ENCODE measurements at regions not wholly inside any gene's neighbourhood (a gene's known extent, or its start where the extent isn't known, plus 50 kb on each side); places are given as distances from the start of the nearest gene placed in this dataset.

- in situ Hi-C loops (cut with MboI; ENCODE audit: low sequenced_read_pairs), result no loop called here
Measured at GRCh38 chr3:72248869-72249268, 463.9 kb upstream of the PROK2 start.

- in situ Hi-C loops (cut with MboI; ENCODE audit: low sequenced_read_pairs), result no loop called here
Measured at GRCh38 chr3:72248389-72248761, 463.4 kb upstream of the PROK2 start.

- in situ Hi-C loops (cut with MboI; ENCODE audit: low sequenced_read_pairs), result no loop called here
Measured at GRCh38 chr3:72247645-72248388, 462.9 kb upstream of the PROK2 start.

- in situ Hi-C loops (cut with MboI; ENCODE audit: low sequenced_read_pairs), result no loop called here
Measured at GRCh38 chr3:72247126-72247525, 462.2 kb upstream of the PROK2 start.

- in situ Hi-C loops (cut with MboI; ENCODE audit: low sequenced_read_pairs), result no loop called here
Measured at GRCh38 chr3:72246685-72247084, 461.7 kb upstream of the PROK2 start.

- in situ Hi-C loops (cut with MboI; ENCODE audit: low sequenced_read_pairs), result no loop called here
Measured at GRCh38 chr3:72245183-72245811, 460.3 kb upstream of the PROK2 start.

- in situ Hi-C loops (cut with MboI; ENCODE audit: low sequenced_read_pairs), result no loop called here
Measured at GRCh38 chr3:72244396-72244795, 459.4 kb upstream of the PROK2 start.

GRCh38 chr3:72242326-72242725, 457.4 kb upstream of the PROK2 start:
- in situ Hi-C loops (cut with MboI; ENCODE audit: low sequenced_read_pairs), result no loop called here

- in situ Hi-C loops (cut with MboI; ENCODE audit: low sequenced_read_pairs), result no loop called here
Measured at GRCh38 chr3:72241525-72241924, 456.6 kb upstream of the PROK2 start.

- in situ Hi-C loops (cut with MboI; ENCODE audit: low sequenced_read_pairs), result no loop called here
Measured at GRCh38 chr3:72240531-72240930, 455.6 kb upstream of the PROK2 start.

GRCh38 chr3:72238801-72239200, 453.9 kb upstream of the PROK2 start:
- in situ Hi-C loops (cut with MboI; ENCODE audit: low sequenced_read_pairs), result no loop called here

GRCh38 chr3:72238010-72238691, 453.2 kb upstream of the PROK2 start:
- in situ Hi-C loops (cut with MboI; ENCODE audit: low sequenced_read_pairs), result no loop called here

GRCh38 chr3:72237679-72238009, 452.7 kb upstream of the PROK2 start:
- in situ Hi-C loops (cut with MboI; ENCODE audit: low sequenced_read_pairs), result no loop called here

- in situ Hi-C loops (cut with MboI; ENCODE audit: low sequenced_read_pairs), result no loop called here
Measured at GRCh38 chr3:72234391-72234790, 449.4 kb upstream of the PROK2 start.

GRCh38 chr3:72233571-72233970, 448.6 kb upstream of the PROK2 start:
- in situ Hi-C loops (cut with MboI; ENCODE audit: low sequenced_read_pairs), result no loop called here

- in situ Hi-C loops (cut with MboI; ENCODE audit: low sequenced_read_pairs), result no loop called here
Measured at GRCh38 chr3:72232777-72233176, 447.8 kb upstream of the PROK2 start.

GRCh38 chr3:72232331-72232730, 447.4 kb upstream of the PROK2 start:
- in situ Hi-C loops (cut with MboI; ENCODE audit: low sequenced_read_pairs), result no loop called here

- in situ Hi-C loops (cut with MboI; ENCODE audit: low sequenced_read_pairs), result no loop called here
Measured at GRCh38 chr3:72231439-72232196, 446.7 kb upstream of the PROK2 start.

- in situ Hi-C loops (cut with MboI; ENCODE audit: low sequenced_read_pairs), result no loop called here
Measured at GRCh38 chr3:72230774-72231379, 445.9 kb upstream of the PROK2 start.

- in situ Hi-C loops (cut with MboI; ENCODE audit: low sequenced_read_pairs), result no loop called here
Measured at GRCh38 chr3:72229952-72230351, 445.0 kb upstream of the PROK2 start.

GRCh38 chr3:72227486-72228070, 442.6 kb upstream of the PROK2 start:
- in situ Hi-C loops (cut with MboI; ENCODE audit: low sequenced_read_pairs), result no loop called here

All from HL-60/S4 treated with retinoic acid at 250 ng/mL for 4 days and 3 days (cell line).